SH-SY5Y (cell line): ENCODE measurements at regions not wholly inside any gene's neighbourhood (a gene's known extent, or its start where the extent isn't known, plus 50 kb on each side); places are given as distances from the start of the nearest gene placed in this dataset.

Source experiments
- GATA2 ChIP-seq: IDR thresholded peaks from 2 replicates; pipeline ENCODE4 v1.6.1; 2011; ENCODE audit warnings: mild to moderate bottlenecking, low read depth, low read length
- GATA3 ChIP-seq: IDR thresholded peaks from 2 replicates; pipeline ENCODE4 v1.6.1; 2011; ENCODE audit warnings: low read depth, mild to moderate bottlenecking, low read length, moderate library complexity

GRCh38 chr5:103442750-103443149 is 119.8 kb downstream of the NUDT12 start:
- TF ChIP-seq GATA2, result no peak
- TF ChIP-seq GATA3, result no peak
